HG03045 (cell line): ENCODE measurements at regions not wholly inside any gene's neighbourhood (a gene's known extent, or its start where the extent isn't known, plus 50 kb on each side); places are given as distances from the start of the nearest gene placed in this dataset.

ENCODE experiments used
- ATAC-seq: cut with Tn5 transposase; IDR thresholded peaks from one replicate; pipeline ENCODE4 v1.9.1; 2021; ENCODE audit warnings: mild to moderate bottlenecking, moderate library complexity; ENCODE audit not compliant: unreplicated experiment

DNA sequence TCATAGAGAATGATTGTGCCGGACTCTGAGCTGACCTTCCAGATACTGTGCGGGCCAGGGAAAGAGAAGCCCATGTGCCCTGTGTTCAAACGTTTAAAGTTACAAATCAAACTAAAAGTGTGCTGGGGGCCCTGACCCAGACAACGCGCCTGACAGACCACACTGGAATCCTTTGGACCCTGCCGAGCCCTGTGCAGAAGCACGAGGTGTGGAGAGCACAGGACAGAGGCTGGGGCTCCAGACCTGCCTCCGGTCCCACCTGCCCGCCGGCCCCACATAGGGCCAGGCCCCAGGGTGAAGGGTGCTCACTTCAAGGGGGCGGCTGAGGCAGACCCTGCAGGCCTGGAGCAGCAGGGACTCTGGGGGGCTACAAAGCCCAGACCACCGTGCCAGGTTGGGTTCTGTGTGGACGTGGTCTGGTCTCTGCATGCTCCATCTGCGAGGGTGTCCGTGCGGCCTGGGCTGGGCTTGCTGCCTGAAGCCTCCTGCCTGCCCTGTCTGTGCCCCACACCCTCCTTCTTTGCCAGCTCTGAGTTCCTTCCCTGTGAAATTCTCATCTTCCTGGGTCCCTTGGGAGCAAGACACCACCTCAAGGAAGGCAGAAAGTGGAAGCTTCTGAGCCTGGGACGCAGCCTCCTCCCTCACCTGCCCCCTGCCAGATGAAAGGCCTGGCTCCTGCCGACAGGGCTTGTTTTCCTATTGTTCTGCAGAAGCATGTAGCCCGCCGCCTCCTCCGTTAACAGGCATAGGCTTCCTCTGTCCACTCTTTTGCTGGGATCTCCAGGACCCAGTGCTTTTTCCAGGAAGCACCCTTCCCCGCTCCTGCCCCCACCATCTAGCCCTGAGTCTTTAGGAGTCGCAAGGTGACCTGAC is 186.2 kb downstream of the ERMARD start:
- ATAC-seq: no peak

DNA sequence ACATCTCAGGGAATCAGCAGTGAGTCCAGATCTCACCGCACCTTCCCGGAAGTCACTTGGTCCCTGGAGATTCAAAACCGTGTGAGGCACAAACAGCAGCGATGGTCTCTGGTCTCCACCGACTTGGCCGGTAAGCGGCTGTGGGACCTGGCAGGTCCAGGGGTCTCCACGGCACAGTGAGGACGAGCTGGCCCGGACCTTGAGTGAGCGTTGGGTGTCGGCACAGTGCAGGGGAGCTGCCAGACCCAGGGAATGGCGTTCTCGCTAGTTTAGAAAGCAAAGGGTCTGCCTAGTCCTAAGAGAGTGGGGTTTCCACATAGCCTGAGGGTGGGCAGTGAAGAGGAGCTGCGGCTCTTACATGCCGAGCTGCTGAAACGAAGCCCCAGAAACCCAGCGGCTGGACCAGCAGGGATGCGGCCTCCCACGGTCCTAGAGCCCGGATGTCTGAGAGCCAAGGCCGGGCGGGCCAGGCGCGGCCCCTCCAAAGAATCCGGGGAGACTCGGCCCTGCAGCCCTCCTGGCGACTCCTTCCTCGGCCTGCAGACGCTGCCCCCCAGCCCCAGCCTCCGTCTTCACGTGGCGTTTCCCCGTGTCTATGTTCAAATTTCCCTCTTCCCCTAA is 185.0 kb downstream of the ERMARD start:
- ATAC-seq: no peak

DNA sequence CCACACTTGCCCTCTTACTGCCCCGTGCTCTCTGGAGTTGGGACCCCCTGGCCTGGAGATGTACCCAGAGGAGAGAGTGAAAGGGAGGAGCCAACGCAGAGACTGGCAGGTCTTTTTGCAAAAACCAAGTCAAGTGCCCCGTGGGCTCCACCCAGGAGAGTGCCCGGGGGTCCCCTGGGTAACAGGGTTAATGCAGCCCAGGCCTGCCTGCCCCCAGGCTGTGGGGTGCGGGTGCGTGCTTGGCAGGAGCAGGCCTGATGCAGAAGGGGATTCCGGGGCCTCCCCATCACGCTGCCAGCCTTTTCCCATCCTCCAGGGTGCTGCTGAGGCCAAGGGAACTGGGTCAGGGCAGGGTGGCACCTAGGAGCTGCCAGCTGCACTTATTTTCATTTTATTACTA is 184.4 kb downstream of the ERMARD start:
- no peak for ATAC-seq

DNA sequence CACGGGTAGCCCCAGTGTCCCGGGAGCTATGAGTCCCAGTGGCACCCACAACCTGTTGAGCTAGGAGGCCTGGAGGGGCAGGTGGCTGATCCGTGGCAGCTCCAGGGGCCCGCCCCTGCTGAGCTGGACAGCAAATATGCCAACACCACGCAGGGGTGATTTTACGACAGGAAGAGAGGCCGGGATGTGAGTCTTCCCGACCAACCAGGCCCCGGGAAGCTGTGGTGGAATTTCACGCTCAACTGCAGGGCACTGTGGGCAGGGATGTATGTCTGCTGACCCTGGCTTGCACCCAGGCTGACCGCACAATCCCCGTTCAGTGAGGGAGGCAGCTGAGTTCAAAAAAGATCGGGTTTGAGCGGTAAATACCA is 183.9 kb downstream of the ERMARD start:
- no peak for ATAC-seq

DNA sequence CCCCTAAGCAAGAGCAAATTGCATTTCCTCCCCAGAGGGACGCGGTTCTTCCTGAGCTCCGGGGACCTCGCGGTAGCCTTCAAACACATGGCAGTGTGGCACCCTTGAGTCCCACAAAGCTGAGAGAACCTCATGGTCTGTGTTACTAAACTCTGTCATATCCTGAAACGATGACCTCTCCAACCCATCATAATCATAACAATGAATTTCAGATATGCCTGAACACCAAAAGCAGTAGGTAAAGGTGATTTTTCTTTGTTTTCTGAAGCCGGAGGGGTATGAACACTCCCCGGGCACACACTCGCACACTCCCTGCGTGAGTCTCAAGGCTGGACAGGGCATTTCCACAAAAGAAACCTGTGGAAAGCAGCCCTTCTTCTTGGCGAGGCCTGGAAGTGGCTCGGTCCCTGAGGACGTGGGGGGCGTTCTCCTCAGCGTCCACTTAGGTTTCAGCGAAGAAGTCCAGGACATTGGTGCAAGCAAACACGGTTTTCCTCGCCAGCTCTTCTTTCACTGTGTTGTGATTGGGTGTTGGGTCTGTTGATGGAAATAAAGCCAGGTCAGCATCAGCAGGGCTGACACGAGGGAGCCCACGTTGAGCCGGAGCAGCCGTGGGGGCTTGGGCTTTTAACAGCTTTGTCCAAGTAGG is 183.4 kb downstream of the ERMARD start:
- no peak for ATAC-seq

DNA sequence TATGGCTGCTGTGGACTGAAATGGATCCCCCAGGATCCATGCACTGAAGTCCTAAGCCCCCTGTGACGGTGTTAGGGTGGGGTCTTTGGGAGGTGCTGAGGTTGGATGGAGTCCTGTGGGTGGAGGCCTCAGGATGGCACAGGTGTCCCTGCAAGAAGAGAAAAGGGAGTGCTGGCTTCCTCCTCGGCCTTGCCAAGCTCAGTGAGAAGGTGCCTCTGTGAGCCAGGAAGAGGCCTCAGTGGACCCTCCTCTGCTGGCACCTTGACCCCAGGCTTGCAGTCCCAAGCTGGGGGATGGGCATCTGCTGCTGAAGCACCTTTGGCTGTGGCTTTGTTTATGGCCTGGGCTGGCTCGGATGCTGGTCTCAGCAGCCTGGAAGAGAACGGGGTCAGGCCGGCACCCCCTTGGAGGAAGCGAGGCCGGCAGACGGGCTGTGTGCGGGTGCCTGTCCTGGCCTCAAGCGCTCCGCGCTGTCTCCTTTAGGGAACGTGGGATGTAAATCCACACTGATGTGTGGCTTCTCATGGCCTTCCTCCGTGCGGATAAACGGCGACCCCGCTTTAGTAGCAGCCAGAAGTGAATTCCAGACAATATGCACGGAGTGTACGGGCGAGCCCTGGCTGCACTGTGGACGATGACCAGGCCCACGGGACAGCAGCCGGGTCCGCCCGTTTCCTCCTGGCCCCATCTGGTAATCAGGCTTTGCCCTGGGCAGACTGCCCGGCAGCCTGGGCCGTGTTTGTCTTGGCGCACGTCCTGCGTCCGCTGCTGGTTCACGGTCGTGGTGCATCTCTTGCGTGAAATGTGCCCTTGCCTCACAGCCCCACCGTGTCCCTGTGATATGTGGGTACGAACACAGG is 182.6 kb downstream of the ERMARD start:
- no peak for ATAC-seq

DNA sequence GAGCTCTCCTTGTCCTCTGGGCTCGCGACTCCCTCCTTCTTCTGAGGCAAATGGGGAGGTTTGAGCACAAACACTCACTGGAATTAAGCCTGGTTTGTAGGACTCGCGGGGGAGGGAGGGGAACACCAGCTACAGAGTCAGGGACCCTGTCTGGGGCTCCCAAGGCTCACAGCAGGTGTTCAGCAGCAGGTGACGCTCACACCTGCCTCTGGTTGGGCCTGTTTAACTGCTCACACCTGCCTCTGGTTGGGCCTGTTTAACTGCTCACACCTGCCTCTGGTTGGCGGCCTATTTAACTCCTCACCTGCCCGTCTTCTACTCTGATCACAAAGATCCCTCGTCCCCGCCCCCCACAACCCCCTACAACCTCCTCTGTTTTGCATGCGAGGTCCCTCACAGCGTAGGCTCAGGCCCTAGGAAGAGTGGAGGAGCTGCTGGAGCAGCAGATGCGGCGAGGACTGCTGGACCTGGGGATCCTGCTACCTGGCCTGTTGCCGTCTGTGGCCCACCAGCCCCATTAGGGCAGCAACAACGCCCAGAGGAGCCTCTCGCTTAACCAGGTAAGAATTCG is 181.9 kb downstream of the ERMARD start:
- ATAC-seq: no peak

DNA sequence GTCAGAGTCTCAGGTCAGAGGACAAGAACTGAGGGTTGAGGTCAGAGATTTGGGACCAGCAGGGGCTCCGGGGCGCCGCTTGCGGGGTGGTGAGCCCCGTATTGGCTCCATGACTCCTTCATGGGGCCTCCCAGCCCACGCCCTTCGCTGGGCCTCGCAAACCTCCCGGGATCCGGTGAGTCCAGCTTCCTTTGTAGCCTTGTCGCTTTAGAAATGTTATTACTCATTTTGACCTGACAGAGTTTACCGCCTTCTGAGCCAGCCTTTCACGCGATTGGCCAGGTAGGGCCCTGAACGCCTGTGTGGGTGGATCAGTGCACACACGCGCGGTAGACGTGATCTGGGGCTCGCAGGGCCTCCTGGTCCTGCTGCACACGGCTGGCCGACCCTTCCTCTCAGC is 181.1 kb downstream of the ERMARD start:
- no peak for ATAC-seq

DNA sequence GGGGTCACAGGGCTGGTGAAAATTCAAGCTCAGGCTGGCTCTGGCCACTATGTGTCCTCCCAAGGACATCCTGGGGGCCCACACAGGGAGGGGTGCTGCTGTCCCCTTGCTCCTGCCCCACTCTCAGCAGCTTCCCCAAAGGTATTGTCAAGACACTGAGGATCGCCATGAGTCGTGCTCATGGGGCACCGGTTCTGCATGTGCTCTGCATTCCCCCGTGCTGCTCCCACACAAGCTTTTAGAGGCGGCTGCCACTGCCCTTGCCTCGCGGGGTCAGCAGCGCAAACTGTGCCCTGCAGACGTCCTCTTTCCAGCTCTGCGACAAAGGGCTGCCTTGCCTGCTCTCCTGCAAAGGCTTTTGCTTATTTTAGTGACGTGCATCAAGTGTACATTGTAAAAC is 179.8 kb downstream of the ERMARD start:
- ATAC-seq: no peak

DNA sequence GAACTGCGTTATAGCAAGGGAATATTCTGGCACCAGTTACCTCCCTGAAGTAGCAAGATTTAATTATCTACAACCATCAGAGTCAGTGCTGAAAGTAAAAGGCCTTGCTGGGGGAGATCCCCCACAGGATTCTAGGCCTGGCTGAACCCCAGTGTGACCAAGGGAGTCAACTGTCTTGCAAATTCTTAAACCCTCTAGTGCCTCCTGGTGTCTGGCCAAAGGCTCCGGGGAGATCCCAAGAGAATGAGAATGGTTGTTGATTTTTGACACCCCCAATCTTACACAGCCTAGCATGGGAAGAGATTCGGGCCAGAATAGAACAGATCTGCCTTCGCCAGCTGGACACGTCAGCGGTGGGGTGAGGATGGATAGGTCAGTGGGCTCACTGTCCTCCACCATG is 179.4 kb downstream of the ERMARD start:
- no peak for ATAC-seq

DNA sequence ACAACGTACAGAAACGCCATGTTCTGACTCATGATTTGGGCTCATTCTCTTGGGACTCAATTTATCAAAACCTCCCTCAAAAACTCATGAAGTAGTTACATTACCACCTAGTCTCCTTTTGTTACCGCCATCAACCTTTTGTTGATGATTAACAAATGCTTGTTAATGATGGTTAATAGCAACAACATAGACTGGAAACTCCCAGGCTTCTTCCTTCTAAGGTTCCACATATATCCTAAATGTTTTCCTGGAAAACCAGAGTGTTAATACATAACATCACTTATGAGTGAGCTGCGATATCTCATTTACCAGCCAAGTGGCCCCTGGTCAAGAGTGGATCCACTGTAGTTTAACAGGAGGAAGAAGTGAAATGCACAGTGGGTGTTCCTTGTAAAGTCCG is 176.3 kb downstream of the ERMARD start:
- ATAC-seq: no peak

DNA sequence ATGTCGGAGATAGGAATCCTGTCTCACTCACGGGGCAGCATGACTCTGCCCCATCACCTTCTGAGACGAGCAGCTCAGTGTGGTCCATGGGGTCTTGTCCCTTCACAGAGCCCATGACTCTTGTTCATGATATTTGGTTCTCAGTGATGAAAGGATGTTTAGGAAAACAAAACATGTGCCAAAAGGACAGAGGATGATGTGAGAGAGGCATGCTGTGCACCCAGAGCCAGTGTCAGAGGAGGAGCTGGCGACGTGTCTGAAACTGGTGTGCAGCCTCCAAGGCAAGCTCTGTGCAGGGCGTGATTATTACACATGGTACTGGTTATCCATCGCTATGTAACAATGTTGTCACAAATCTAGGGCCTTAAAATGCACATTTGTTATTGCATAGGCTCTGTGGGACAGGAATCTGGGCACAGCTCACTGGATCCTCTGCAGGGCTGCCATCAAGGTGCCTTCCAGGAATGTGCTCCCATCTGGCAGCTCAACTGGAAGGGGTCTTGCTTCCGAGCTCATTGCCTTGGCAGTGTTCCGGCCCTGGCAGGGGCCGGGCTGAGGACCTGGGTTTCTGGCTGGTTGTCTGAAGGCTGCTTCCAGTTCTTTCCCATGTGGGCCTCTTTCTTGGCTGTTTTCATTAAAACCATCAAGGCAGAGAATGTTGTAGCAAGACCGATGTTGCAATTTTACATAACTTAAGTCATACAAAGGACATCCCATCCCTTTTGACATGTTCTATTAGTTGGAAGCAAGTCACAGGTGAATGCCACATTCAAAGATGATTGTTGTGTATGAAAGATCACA is 175.4 kb downstream of the ERMARD start:
- no peak for ATAC-seq

DNA sequence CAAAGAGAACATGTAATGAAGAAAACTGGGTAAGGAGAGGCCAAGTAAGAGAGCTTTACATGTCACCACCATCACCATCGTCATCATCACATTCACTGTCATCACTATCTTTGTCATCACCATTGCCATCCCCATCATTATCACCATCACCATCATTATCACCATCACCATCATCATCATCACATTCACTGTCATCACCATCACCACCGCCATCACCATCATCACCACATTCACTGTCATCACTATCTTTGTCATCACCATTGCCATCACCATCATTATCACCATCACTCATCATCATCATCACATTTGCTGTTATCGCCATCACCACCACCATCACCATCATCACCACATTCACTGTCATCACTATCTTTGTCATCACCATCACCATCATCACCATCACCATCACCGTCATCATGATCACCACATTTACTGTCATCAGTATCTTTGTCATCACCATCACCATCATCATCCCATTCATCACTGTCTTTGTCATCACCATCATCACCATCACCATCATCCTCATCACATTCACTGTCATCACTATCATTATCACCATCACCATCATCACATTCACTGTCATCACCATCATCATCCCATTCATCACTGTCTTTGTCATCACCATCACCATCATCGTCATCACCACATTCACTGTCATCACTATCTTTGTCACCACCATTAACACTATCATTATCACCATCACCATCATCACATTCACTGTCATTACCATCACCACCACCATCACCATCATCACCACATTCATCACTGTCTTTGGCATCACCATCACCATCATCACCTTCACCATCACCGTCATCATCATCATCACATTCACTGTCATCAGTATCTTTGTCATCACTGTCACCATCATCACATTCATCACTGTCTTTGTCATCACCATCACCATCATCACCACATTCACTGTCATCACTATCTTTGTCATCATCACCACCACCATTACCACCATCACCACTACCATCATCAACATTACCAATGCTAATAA is 172.3 kb downstream of the ERMARD start:
- ATAC-seq: no peak

DNA sequence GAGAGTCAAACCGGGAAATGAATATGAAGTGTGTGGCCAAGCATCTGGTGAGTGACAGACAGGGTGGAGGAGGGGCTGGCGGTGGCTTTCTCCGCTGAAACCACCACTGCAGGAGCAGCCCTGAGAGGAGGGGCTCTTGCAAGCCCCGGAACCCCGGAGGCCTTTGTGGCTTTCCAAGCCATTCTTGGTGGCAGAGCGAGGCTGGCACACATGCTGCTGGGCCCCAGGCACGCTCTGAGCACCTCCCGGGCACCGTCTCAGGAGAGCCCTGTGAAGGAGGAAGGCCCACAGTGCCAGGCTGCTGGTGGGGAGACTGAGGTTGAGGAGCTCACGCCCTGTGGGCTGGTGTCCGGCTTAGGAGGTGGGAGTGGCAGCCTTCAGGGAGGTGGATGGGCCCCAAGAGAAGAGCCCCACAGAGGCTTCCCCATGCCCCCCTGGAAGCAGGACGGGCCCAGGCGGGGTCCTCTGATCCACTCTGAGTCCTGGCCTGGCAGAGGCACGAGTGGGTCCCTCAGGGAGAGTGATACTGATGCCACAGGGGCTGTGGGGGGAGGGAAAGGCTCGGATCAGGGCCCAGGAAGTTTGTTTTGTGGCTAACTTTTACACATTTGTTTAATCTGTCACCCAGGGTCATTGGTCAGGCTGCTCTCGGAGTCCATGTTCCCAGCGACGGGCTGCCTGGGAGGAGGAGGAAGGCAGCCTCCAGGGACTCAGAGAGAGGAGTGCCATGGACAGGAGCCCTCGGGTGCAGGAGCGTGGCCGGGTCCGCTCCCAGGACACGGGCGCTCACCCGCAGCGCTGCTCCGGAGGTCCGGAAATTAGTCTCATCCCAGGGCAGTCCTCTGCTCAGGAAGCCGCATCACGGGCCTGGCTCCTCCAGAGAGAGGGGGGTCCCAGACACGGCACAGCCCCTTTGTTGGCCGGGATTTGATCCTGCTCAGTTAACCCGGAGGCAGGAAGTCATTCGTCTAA is 170.7 kb downstream of the ERMARD start:
- ATAC-seq: no peak

DNA sequence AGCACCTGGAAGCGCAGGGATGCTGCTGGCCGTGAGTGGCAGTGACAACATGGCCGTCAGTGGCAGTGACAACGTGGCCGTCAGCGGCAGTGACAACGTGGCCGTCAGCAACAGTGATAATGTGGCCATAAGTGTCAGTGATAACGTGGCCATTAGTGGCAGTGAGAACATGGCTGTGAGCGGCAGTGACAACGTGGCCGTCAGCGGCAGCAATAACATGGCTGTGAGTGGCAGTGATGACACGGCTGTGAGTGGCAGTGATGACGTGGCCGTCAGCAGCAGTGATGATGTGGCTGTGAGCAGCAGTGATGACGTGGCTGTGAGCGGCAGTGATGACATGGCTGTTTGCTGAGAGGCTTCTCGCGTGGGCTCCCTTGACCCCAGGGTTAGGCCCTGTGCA is 169.8 kb downstream of the ERMARD start:
- ATAC-seq: no peak

DNA sequence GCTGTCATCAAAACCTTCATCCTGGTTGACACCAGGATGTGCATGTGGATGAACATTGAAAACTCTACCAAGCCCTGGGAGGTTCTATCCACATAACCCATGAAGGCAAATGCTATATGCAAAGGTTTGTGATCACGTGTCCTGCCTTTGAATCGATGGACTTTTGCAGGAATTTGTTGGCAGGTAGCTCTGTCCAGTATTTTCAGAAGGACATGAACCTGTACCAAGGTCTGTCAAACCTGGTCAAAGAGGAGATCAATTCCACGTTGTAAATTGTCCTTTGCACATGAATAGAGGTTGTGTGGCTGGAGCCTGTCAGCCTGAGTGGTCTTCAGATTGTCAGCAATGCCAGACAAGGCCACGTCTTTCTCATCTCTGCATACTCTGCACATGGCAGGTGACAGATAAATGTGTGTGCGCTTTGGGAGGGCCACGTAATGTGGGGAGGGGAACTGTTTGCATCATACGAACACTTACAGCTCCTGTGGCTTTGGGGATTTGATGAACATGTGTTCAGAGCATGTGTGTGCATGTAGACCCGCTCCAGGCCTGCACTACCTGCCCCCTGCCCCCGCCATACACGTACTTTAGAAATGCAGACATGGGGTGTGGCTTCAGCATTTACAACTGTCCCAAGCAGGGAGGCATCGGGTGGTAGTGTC is 169.1 kb downstream of the ERMARD start:
- ATAC-seq: no peak

DNA sequence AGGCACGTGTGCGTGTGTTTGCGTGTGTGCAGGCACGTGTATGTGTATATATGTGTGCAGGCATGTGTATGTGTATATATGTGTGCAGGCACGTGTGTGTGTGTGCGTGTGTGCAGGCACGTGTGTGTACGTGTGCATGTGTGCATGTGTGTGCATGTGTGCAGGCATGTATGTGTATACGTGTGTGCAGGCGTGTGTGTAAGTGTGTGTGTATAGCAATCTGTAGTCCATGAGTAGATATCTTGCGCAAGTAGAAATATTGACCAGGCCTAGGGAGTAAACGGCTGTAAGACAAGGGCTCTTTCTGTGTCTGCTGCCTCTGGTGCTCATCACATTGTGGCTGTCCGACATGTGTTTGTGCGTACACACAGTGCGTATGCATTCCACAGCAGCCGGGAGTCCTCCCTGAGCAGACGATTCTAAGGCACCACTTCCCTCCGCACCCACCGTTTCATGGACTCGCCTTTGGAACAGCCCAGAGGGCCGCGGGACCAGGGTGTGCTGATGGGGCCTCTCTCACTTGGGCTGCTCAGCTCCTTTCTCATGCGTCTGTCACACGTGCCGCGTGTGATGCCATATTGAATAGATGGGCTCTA is 167.6 kb downstream of the ERMARD start:
- no peak for ATAC-seq
